Spleen (tissue), 11 donors: ENCODE measurements at regions not wholly inside any gene's neighbourhood (a gene's known extent, or its start where the extent isn't known, plus 50 kb on each side); places are given as distances from the start of the nearest gene placed in this dataset.

Experiments
- DNase-seq: peaks from one replicate; pipeline ENCODE4 v3.0.0-alpha.2; 2020
- H3K27ac ChIP-seq, 8 donors: fragments of 200-600 bp; sonication (generic) in 7 of 8; 1 replicate in 4 of 8; 2 replicates in 4 of 8; pipeline versions ENCODE4 v1.5.0 to v1.8.0; 2016 to 2021; ENCODE audit warnings: inconsistent platforms in 4 of 8, mild to moderate bottlenecking in 4 of 8, moderate library complexity in 1 of 8
- H3K27me3 ChIP-seq, 7 donors: fragments of 200-600 bp; sonication (generic) in 6 of 7; replicated peaks in 1 of 7; 1 replicate in 4 of 7; 2 replicates in 3 of 7; pipeline versions ENCODE4 v1.5.0 to v1.8.0; 2016 to 2021; ENCODE audit warnings: inconsistent platforms in 3 of 7, mild to moderate bottlenecking in 1 of 7
- H3K36me3 ChIP-seq, 6 donors: fragments of 200-600 bp; sonication (generic) in 5 of 6; 1 replicate in 4 of 6; 2 replicates in 2 of 6; pipeline versions ENCODE4 v1.5.0 to v1.8.0; 2016 to 2021; ENCODE audit warnings: inconsistent platforms in 2 of 6
- H3K4me1 ChIP-seq, 6 donors: fragments of 200-600 bp; sonication (generic) in 5 of 6; 1 replicate in 3 of 6; 2 replicates in 3 of 6; pipeline versions ENCODE4 v1.5.0 to v1.8.0; 2016 to 2021; ENCODE audit warnings: inconsistent platforms in 3 of 6
- H3K4me3 ChIP-seq, 8 donors: fragments of 200-600 bp; sonication (generic) in 7 of 8; 1 replicate in 4 of 8; 2 replicates in 4 of 8; pipeline versions ENCODE4 v1.5.0 to v1.8.0; 2016 to 2021; ENCODE audit warnings: inconsistent platforms in 4 of 8, mild to moderate bottlenecking in 4 of 8, moderate library complexity in 2 of 8
- H3K9me3 ChIP-seq, 8 donors: fragments of 200-600 bp; sonication (generic) in 7 of 8; 1 replicate in 4 of 8; 2 replicates in 4 of 8; pipeline versions ENCODE4 v1.5.0 to v1.8.0; 2016 to 2021; ENCODE audit warnings: inconsistent platforms in 4 of 8
- POLR2A ChIP-seq, 3 donors: fragments of 450-650 bp; IDR thresholded peaks; one replicate each; pipeline ENCODE4 v1.5.1; 2017; ENCODE audit warnings: antibody characterized with exemption in 3 of 3, mild to moderate bottlenecking in 1 of 3
- POLR2AphosphoS5 ChIP-seq, 3 donors: sonication (generic); formaldehyde crosslinking; IDR thresholded peaks; one replicate each; pipeline ENCODE4 v1.5.1; 2017; ENCODE audit warnings: antibody characterized with exemption in 3 of 3
- WGBS, 5 donors: extraction: QIAGEN DNeasy Blood & Tissue Kit in 3 of 5; methylation state at CpG; one replicate each; pipeline versions ENCODE4 v1.1.5 to v1.1.7; 2013 to 2018; 5-methylcytosine and 5-hydroxymethylcytosine counted together
- intact Hi-C: fragments of 100-400 bp; cut with DNase I; formaldehyde crosslinking; loops from one replicate; pipeline ENCODE4 v1.15.0; 2023; ENCODE audit warnings: low total_unique reads
- TF ChIP-seq, protein P1 (sequence below), 11 experiments: fragments of 200-600 bp in 7 of 11; fragments of 450-650 bp in 4 of 11; sonication (generic) in 4 of 11; IDR thresholded peaks in 8 of 11; conservative IDR thresholded peaks in 3 of 11; 1 replicate in 7 of 11; 2 replicates in 4 of 11; pipeline versions ENCODE4 v1.4.0 to v1.8.0; 2016 to 2021; ENCODE audit warnings: antibody characterized with exemption in 11 of 11, inconsistent platforms in 4 of 11, mild to moderate bottlenecking in 1 of 11
- donor health status: healthy with polysubstance abuse.
- donor health status: DM: no; HTN: no; CAD: no; lungs with moderate emphysema.
- donor health status: DM: no; HTN: no; CAD: no.
- donor health status: Bipolar disorder and iron deficiency.
- donor health status: healthy.
- donor health status: DM: no; HTN: no; CAD: no.
- donor health status: DM: yes; HTN: yes; CAD: no.

DNA sequence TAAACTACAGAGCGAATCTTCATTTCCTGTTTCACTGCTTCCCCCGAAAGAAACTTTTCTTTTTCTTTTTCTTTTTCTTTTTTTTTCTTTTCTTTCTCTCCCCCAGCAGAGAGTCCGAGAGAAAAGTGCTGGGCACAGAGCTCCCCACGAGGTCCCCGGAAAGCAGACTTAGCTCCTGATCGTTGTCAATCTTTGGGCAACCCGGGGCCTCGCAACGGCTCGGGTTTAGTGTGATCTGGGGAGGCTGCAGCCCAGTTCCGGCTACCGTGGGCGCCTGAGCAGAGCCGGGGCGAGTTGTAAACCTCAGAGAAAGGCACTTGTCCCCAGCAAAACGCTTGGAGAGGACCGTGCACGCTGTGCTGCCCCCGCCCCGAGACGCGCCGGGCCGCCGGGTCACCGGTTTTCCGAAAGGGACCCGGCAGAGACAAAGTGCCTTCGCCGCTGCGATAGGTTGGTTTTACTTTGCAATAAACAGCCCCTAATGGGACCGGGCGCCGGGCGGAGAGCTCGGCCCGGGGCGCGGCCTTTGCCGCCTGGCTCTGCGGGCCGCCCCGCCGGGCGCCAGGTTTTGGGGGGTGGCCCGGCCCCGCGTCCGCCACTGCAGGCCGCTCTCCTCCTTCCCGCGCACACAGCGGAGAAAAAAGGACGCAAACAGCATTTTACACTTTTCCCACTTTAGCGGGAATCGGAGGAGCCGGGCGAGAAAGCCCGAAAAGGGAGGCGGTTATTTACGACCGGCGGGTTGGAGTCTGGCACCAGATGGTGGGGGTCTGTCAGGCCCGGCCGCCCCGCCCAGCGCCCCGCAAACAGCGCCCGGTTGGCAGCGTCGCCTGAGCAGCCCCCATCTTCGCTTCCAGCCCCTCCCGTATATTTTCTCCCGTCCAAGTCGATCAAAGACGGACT, 136.0 kb downstream of the INSIG2 start:
- TF ChIP-seq, protein P1, sequence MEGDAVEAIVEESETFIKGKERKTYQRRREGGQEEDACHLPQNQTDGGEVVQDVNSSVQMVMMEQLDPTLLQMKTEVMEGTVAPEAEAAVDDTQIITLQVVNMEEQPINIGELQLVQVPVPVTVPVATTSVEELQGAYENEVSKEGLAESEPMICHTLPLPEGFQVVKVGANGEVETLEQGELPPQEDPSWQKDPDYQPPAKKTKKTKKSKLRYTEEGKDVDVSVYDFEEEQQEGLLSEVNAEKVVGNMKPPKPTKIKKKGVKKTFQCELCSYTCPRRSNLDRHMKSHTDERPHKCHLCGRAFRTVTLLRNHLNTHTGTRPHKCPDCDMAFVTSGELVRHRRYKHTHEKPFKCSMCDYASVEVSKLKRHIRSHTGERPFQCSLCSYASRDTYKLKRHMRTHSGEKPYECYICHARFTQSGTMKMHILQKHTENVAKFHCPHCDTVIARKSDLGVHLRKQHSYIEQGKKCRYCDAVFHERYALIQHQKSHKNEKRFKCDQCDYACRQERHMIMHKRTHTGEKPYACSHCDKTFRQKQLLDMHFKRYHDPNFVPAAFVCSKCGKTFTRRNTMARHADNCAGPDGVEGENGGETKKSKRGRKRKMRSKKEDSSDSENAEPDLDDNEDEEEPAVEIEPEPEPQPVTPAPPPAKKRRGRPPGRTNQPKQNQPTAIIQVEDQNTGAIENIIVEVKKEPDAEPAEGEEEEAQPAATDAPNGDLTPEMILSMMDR (IDR thresholded peaks at IDR 0.05 in 8 of 11, conservative IDR thresholded peaks at IDR 0.05 in 3 of 11): no peak
- peak; percentile 22 to 66 (median 35) for TF ChIP-seq POLR2AphosphoS5 (IDR thresholded peaks at IDR 0.05)
- 3 to 8% (median 3%) methylated on average over 74 to 77 of the region's 77 CpGs for WGBS, 5 donors
- Histone ChIP-seq H3K4me1 (peaks cover 6 to 36% (median 21%) of the 10 kb centered on the region in 6 donors), H3K36me3 (no peaks in the 10 kb centered on the region), H3K27ac (peak overlapping the region in 5 of 8 donors; percentile 24 to 63 (median 44)), H3K27me3 (peaks cover 0 to 89% (median 71%) of the 10 kb centered on the region in 7 donors), H3K9me3 (no peaks in the 10 kb centered on the region), H3K4me3 (peak overlapping the region; percentile 17 to 69 (median 44))
- intact Hi-C loops: no loop called here
- peak; percentile 86 for DNase-seq

GRCh38 chr2:118223511-118223991, 135.3 kb downstream of the INSIG2 start:
- H3K4me1 ChIP-seq: peaks cover 6 to 36% (median 21%) of the 10 kb centered on the region in 6 donors
- peak overlapping the region; percentile 17 to 69 (median 44) for H3K4me3 ChIP-seq
- peaks cover 0 to 86% (median 76%) of the 10 kb centered on the region in 7 donors for H3K27me3 ChIP-seq
- peak overlapping the region in 5 of 8 donors; percentile 24 to 63 (median 44) for H3K27ac ChIP-seq
- no peaks in the 10 kb centered on the region for H3K36me3 ChIP-seq
- H3K9me3 ChIP-seq: no peaks in the 10 kb centered on the region
- DNase-seq: no peak
- no peak for TF ChIP-seq POLR2A (IDR thresholded peaks at IDR 0.05)
- TF ChIP-seq POLR2AphosphoS5 (IDR thresholded peaks at IDR 0.05): no peak
- TF ChIP-seq, protein P1 (IDR thresholded peaks at IDR 0.05 in 8 of 11, conservative IDR thresholded peaks at IDR 0.05 in 3 of 11): no peak
- 6 to 8% (median 7%) methylated on average over 25 of the region's 25 CpGs for WGBS, 5 donors
- intact Hi-C loops: no loop called here

DNA sequence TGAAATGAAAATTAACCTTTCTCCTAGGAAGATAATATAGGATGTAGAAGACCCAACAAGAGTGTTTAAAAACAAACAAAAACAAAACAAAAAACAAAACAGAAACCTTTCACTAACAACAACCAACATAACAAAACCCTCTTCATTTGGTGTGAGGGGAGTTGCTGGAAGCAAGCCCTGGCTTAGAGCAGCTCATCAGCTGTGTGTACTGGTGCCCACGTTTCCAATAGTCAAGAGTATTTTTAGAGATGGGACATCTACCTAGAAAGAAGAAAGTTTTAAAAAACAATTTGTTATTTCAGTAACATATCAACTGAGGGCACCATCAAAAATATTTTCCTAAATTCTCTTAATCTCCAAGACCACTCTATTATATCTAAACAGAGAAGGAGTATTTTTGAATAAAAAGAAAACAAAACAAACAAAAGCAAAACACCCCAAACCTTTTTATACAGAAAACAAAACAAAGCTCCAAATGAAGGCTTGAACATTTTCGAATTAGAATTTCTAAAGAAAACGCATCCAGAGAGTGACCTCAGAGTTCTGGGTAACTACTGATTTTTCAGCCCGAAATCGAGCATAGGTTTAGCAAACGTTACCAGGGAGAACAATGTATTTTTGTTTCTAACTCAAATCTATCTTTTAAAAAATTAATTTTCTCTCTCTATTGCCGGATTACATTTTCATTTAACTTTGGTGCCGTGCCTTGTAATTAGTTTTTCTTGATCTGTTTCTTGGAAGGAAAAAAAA, 134.6 kb downstream of the INSIG2 start:
- Histone ChIP-seq H3K9me3 (no peaks in the 10 kb centered on the region), H3K27ac (no peak overlapping the region), H3K27me3 (peaks cover 0 to 93% (median 80%) of the 10 kb centered on the region in 7 donors), H3K4me3 (peak overlapping the region in 2 of 8 donors; percentile 43 to 69), H3K36me3 (no peaks in the 10 kb centered on the region), H3K4me1 (peaks cover 6 to 36% (median 21%) of the 10 kb centered on the region in 6 donors)
- peak in 1 of 3 donors; percentile 21 for TF ChIP-seq POLR2AphosphoS5 (IDR thresholded peaks at IDR 0.05)
- TF ChIP-seq, protein P1 (IDR thresholded peaks at IDR 0.05 in 8 of 11, conservative IDR thresholded peaks at IDR 0.05 in 3 of 11): no peak
- WGBS, 5 donors: 9 to 14% (median 10%) methylated on average over 8 of the region's 8 CpGs
- intact Hi-C loops: no loop called here
- no peak for DNase-seq

GRCh38 chr2:118222273-118222594, 134.0 kb downstream of the INSIG2 start:
- Histone ChIP-seq H3K4me3 (no peak overlapping the region), H3K4me1 (peaks cover 6 to 36% (median 21%) of the 10 kb centered on the region in 6 donors), H3K27me3 (peaks cover 0 to 91% (median 80%) of the 10 kb centered on the region in 7 donors), H3K9me3 (no peaks in the 10 kb centered on the region), H3K36me3 (no peaks in the 10 kb centered on the region), H3K27ac (no peak overlapping the region)
- TF ChIP-seq, protein P1 (IDR thresholded peaks at IDR 0.05 in 8 of 11, conservative IDR thresholded peaks at IDR 0.05 in 3 of 11): peak in 1 of 11 experiments; percentile 4
- TF ChIP-seq POLR2AphosphoS5 (IDR thresholded peaks at IDR 0.05): no peak
- no peak for DNase-seq
- intact Hi-C loops: no loop called here
